ENCODE measurements at regions not wholly inside any gene's neighbourhood (a gene's known extent, or its start where the extent isn't known, plus 50 kb on each side); places are given as distances from the start of the nearest gene placed in this dataset.

GRCh38 chr9:27683181-27683580, 109.9 kb upstream of the C9orf72 start:
- no peak for TF ChIP-seq CTCF (IDR thresholded peaks at IDR 0.05)
- TF ChIP-seq POLR2A (IDR thresholded peaks at IDR 0.05) = no peak

Measured in thyroid gland (tissue), 4 donors.